WTC11 (cell line): ENCODE measurements at regions not wholly inside any gene's neighbourhood (a gene's known extent, or its start where the extent isn't known, plus 50 kb on each side); places are given as distances from the start of the nearest gene placed in this dataset.
"Not testable (repeated sequence)": the region's sequence is repeated elsewhere in the genome, so short reads cannot be mapped to it uniquely, and the experiment has no call there.

Source experiments
- ZNF138 ChIP-seq: sonication (generic); formaldehyde crosslinking; conservative IDR thresholded peaks from 2 replicates; pipeline ENCODE4 v1.8.1; 2022; ENCODE audit warnings: mild to moderate bottlenecking, moderate library complexity, missing genetic modification reagents
- ZNF416 ChIP-seq: fragments of 250-450 bp; sonication (Bioruptor Pico); IDR thresholded peaks from 2 replicates; pipeline ENCODE4 v1.9.0; 2021; ENCODE audit warnings: mild to moderate bottlenecking, inconsistent platforms
- ZSCAN18 ChIP-seq: fragments of 250-450 bp; sonication (Bioruptor Pico); IDR thresholded peaks from 2 replicates; pipeline ENCODE4 v2.1.2; 2022; ENCODE audit warnings: mild to moderate bottlenecking, moderate library complexity

- not testable (repeated sequence) for TF ChIP-seq ZNF416, ZSCAN18, ZNF138 (CRISPR knock-in tag)
Observed at GRCh38 chr6:8165008-8165407, 62.7 kb upstream of the EEF1E1 start.
